T47D (cell line): ENCODE measurements at regions not wholly inside any gene's neighbourhood (a gene's known extent, or its start where the extent isn't known, plus 50 kb on each side); places are given as distances from the start of the nearest gene placed in this dataset.

Experiments
- DNase-seq, 2 experiments: peaks; one replicate each; pipeline versions ENCODE4 v3.0.0 to v3.0.0-alpha.2; 2011 to 2012; ENCODE audit warnings: low read depth in 1 of 2, low spot score in 1 of 2
- JUND ChIP-seq: IDR thresholded peaks from 2 replicates; pipeline ENCODE4 v1.6.1; 2012; ENCODE audit warnings: low read depth
- in situ Hi-C: cut with HindIII; loops from 2 replicates; pipeline ENCODE4 v1.10.0; 2016; ENCODE audit warnings: low sequenced_read_pairs, low pct_unique_long_range_greater_than_20kb

DNA sequence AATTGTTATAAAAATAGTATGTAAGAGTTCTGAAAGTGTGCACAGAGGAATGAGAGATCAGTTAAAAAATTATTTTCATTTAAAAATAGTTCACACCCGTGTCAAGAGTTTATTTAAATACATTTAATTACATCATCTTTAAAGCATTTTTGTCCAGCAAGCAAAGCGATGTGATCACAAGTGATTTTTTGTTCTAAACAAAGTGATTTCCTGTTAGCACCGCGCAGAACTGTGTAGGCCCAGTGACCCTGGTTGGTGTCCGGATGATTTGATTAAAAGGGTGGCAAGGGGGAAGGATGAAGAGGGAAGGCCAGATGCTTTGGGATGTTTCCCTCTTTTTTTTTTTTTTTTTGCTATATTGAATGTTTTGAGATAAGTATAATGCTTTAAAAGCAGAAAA is 227.8 kb upstream of the PITRM1 start:
- no peak for TF ChIP-seq JUND
- in situ Hi-C loops: no loop called here
- DNase-seq: no peak

DNA sequence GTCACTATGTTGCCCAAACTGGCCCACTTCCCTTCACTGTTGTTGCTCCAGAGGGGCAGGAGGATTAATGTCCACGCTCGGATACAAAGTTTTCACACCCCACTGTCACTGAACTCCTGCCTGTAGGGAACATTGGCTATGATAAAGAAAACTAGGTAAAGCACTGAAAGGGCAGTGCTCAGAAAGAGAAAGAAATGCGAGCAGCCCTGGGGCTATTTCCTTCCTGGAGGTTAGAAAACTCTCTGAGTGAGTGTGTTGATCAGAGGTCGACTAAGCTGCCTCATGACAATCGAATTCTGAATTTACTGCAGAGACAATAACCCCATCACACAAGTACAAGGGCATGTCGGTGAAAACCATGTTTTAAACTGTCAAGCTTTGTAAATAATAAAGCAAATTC is 227.2 kb upstream of the PITRM1 start:
- in situ Hi-C loops: no loop called here
- peak in 1 of 2 experiments; percentile 26 for DNase-seq
- no peak for TF ChIP-seq JUND

DNA sequence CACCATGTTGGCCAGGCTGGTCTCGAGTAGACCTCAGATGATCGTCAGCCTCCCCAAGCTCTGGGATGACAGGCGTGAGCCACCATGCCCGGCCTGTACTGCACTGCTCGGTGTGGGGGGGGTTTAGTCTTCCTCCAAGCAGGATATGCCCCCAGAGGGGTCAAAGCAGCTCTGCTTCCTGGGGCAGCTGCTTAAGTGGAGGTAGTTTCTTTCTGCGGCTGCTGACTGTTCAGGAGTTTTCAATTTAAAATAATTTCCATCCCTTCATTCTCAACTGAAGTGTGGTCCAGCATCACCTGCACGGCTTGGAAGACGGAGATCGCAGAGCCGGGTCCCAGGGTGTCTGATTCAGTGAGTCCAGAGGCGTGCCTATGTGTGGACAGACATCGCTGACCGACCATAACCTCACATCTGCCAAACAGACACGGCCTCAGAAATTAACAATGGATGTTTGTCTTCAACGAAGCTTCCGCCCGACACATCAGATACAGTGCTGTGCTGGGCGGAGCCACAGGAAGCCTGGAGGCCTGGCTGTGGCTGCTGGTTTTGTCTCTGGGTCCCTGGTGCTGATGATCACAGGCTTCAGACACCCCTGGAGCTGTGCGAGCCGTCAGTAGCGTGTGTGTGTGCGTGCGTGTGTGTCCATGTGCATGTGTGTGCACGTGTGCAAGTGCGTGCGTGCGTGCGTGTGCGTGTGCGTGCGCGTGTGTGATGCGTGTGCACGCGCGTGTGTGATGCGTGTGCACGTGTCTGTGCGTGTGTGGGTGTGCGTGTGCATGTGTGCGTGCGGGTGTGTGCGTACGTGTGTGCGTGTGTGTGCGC is 226.5 kb upstream of the PITRM1 start:
- DNase-seq: no peak
- TF ChIP-seq JUND: no peak
- in situ Hi-C loops: no loop called here

DNA sequence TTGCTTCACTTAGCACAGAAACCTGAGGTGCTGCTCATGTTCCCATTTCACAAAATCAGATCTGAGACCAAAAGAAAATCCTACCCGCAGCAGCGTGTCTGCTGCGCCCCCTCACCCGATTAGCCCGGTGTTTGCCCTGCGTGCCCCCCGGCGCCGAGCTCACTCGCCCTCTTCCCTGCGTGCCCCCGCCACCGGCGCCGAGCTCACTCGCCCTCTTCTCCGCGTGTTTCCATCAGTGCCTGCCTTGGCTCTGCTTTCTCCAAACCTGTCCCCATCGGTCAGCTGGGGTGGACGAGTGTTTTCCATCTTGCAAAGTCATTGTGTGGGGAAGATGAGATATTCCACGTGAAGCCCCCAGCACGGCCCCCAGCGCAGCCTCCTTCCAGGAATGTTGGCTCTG is 225.3 kb upstream of the PITRM1 start:
- no peak for DNase-seq
- in situ Hi-C loops: no loop called here
- no peak for TF ChIP-seq JUND

DNA sequence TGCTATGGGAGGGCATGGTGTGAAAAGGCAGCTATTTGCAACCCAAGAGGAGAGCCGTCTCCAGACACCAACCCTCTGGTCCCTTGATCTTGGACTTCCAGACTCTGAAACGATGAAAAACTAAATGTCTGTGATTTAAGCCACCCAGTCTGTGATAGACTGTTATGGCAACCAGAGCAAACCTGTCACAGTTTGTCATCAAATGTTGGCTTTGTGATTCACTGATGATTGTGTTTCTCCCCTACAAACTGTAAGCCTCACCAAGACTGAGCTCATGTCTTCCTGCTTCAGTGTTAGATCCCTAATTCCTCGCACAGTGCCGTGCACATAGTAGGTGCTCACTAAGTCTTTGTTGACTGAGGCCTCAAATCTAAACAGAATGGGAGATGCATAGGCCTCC is 224.6 kb upstream of the PITRM1 start:
- no peak for DNase-seq
- in situ Hi-C loops: no loop called here
- TF ChIP-seq JUND: no peak

DNA sequence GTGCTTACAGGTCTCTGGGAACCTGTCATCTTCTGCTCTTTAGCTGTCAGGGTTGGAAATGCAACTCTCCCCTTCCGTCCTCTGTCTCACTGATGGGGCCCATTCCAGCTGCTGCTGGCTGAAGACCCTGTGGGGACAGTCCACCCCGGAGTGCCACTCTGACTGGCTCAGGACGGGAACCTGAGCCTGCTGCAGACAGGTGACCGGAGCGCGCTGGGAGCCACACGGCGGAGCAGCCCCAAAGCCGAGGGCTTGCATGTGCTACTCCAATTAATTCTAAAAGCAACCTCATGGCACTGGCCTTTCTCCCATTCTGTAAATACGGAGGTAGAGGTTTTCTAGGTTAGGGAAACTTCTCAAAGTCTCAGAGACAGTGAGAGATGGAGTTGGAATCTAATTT is 223.5 kb upstream of the PITRM1 start:
- no peak for DNase-seq
- in situ Hi-C loops: no loop called here
- TF ChIP-seq JUND: no peak

DNA sequence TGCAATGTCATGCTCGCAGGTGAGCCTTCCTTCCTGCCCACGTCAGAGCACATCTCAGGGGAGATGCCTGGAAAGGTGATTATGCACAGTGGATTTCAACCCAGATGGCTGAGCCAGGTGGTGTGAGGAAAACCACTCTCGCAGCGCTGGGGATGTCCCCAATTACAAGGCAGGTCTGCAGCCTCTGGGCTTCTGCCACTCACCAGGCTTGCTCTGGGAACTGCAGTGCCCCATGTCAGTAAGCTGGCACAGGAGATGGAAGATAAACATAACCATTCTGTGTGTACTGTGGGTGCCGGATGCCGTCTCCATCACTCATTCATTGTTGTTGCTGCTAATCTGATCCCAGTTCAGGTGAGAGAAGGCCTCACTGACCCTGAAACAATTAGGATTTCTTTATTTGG is 222.9 kb upstream of the PITRM1 start:
- TF ChIP-seq JUND: no peak
- DNase-seq: peak; percentile 52 to 62
- in situ Hi-C loops: no loop called here

DNA sequence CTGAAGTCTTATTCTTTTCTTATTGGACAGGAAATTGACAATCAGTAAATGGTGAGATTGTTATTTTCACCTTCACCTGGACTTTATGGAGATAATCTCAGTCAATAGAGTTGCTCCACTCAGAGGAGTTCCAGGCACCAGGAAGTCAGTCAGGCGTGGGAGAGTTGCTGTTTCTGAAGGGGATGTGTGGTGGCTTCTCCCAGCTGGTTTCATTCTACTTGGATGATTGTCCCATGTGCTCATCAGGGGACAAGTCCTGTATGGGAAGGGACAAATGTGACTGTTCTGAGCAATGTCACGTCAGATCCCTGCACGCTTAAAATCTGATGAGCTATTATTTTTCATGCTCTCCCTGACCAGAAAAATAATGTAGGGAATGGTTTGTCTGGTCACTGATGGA is 222.5 kb upstream of the PITRM1 start:
- in situ Hi-C loops: no loop called here
- no peak for DNase-seq
- no peak for TF ChIP-seq JUND

DNA sequence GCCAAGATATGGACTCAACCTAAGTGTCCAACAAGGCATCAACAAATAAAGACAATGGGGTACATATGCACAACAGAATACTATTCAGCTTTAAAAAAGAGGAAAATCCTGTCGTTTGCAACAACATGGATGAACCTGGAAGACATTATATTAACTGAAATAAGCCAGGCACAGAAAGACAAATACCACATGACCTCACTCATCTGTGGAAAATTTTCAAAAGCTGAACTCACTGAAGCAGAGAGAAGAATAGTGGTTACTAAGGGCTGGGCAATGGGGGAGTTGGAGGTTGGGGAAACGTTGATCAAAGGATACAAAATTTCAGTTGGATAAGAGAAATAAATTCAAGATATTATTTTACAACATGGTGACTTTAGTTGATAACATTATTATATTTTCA is 221.4 kb upstream of the PITRM1 start:
- TF ChIP-seq JUND: no peak
- in situ Hi-C loops: no loop called here
- no peak for DNase-seq

DNA sequence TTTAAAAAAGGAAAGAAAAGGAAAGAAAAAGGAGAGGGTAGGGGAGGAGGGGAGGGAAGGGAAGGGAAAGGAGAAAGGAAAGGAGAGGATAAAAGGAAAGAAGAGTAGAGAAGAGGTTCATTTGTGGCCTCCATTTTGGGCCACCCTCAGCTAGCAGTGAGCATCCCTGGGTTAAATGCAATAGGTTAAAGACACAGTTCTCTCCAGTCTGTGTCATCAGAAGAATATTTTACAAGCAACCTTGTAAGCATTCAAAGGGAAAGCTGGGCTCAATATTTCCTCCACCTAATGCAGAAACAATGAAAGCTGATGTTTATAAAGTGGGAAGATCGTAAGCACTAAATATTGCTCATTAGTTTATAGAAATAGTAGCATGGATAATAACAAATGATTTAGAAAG is 219.1 kb upstream of the PITRM1 start:
- in situ Hi-C loops: no loop called here
- TF ChIP-seq JUND: no peak
- no peak for DNase-seq

DNA sequence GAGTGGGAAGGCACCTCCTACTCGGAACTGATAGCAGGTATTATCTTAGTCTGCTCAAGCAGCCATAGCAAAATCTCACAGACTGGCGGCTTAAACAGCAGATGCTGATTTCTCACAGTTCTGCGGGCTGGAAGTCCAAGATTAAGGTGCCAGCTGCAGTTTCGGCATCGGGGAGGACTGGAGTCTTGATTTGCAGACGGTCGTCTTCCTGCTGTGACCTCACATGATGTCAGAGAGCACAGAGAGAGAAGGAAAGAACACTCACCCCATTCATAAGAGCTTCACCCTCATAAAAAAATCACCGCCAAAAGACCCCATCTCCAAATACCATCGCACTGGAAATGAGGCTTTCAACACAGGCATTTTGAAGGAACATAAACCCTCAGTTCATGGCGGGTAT is 216.5 kb upstream of the PITRM1 start:
- no peak for TF ChIP-seq JUND
- DNase-seq: no peak
- in situ Hi-C loops: no loop called here

DNA sequence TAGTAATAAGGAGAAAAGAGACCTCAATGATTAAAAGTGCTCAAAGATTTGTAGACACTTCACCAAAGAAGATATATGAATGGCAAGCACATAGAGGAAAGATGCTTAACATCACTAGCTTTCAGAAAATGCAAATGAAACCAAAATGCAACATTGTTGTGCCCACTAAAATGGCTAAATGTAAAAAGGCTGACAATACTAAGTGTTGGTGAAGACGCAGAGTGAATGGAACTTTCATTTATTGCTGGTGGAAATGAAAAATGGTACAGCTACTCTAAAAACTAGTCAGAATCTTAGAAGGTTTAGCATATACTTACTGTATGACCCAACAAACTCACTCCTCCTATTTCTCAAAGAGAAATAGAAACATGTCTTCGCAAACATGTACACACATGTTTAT is 212.9 kb upstream of the PITRM1 start:
- TF ChIP-seq JUND: no peak
- DNase-seq: no peak
- in situ Hi-C loops: no loop called here

DNA sequence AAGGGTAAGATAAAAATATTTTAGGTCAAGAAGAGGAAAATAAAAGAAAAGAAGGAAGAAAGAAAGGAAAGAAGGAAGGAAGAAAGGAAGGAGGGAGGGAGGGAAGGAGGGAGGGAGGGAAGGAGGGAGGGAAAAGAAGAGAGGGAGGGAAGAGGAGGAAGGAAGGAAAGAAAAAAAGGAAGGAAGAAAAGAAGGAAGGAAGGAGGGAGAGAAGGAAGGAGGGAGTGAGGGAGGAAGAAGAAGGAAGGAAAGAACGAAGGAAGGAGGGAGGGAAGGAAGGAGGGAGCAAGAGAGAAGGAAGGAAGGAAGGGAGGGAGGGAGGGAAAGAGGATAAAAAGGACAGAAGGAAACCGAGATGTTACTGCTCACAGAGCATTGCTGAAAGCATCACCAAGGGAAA is 209.5 kb upstream of the PITRM1 start:
- DNase-seq: no peak
- in situ Hi-C loops: no loop called here
- no peak for TF ChIP-seq JUND
